ENCODE measurements at regions not wholly inside any gene's neighbourhood (a gene's known extent, or its start where the extent isn't known, plus 50 kb on each side); places are given as distances from the start of the nearest gene placed in this dataset.

DNA sequence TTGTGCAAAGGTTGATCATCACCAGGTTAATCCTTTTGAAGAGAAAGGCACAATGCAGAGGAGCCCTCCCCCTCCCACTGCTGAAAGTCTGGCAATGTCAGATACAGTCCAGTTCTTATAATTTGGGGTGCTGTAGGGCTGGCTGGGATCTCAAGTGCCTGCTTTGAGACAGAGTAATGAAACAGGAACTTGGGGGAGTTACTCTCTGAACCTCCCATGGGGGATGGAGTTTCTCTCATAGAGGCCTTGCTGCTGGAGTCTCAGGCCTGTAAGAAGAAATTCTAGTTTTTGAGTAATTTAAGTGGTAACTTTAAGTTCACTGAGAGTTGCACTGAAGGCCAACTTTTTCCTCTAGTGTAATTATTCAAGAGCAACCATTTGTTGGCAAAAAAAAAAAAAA, 410.5 kb downstream of the KCNRG start:
- TF ChIP-seq POLR2A (IDR thresholded peaks at IDR 0.05), result no peak
- TF ChIP-seq, protein P1, sequence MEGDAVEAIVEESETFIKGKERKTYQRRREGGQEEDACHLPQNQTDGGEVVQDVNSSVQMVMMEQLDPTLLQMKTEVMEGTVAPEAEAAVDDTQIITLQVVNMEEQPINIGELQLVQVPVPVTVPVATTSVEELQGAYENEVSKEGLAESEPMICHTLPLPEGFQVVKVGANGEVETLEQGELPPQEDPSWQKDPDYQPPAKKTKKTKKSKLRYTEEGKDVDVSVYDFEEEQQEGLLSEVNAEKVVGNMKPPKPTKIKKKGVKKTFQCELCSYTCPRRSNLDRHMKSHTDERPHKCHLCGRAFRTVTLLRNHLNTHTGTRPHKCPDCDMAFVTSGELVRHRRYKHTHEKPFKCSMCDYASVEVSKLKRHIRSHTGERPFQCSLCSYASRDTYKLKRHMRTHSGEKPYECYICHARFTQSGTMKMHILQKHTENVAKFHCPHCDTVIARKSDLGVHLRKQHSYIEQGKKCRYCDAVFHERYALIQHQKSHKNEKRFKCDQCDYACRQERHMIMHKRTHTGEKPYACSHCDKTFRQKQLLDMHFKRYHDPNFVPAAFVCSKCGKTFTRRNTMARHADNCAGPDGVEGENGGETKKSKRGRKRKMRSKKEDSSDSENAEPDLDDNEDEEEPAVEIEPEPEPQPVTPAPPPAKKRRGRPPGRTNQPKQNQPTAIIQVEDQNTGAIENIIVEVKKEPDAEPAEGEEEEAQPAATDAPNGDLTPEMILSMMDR (IDR thresholded peaks at IDR 0.05), result no peak

All from heart left ventricle (tissue), 13 donors.